ENCODE measurements at regions not wholly inside any gene's neighbourhood (a gene's known extent, or its start where the extent isn't known, plus 50 kb on each side); places are given as distances from the start of the nearest gene placed in this dataset.

DNA sequence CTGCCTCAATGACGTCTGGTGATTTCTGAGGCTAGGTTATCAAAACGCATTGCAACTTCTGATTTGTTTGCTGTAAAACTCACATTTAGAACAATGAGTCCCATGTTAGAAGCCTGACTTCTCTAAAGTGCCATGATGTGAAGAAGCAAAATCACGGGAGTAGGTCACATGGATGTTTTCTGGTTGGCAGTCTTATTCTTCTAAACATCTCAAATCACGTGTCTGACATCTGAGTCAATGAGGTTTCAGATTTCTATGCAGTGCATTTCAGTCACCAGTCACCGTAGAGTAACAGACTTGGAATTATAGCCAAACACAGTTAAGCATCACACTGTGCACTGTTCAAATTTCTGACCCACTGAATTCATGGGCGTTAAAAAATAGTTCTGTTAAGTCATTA lies 482.1 kb downstream of the TMA16 start:
- no peak for DNase-seq (ENCODE audit: extremely low read depth, insufficient read length)
- Histone ChIP-seq H3K4me3 (replicated peaks; ENCODE audit: low read depth, low read length) (no peak overlapping the region), H3K36me3 (ENCODE audit: control insufficient read depth, insufficient read depth, low read length) (no peaks in the 10 kb centered on the region), H3K27me3 (replicated peaks; ENCODE audit: control insufficient read depth, insufficient read depth, low read length) (no peaks in the 10 kb centered on the region)
- TF ChIP-seq, protein P1, sequence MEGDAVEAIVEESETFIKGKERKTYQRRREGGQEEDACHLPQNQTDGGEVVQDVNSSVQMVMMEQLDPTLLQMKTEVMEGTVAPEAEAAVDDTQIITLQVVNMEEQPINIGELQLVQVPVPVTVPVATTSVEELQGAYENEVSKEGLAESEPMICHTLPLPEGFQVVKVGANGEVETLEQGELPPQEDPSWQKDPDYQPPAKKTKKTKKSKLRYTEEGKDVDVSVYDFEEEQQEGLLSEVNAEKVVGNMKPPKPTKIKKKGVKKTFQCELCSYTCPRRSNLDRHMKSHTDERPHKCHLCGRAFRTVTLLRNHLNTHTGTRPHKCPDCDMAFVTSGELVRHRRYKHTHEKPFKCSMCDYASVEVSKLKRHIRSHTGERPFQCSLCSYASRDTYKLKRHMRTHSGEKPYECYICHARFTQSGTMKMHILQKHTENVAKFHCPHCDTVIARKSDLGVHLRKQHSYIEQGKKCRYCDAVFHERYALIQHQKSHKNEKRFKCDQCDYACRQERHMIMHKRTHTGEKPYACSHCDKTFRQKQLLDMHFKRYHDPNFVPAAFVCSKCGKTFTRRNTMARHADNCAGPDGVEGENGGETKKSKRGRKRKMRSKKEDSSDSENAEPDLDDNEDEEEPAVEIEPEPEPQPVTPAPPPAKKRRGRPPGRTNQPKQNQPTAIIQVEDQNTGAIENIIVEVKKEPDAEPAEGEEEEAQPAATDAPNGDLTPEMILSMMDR (IDR thresholded peaks at IDR 0.05; ENCODE audit: insufficient read depth, low read length, poor library complexity, severe bottlenecking), result no peak

DNA sequence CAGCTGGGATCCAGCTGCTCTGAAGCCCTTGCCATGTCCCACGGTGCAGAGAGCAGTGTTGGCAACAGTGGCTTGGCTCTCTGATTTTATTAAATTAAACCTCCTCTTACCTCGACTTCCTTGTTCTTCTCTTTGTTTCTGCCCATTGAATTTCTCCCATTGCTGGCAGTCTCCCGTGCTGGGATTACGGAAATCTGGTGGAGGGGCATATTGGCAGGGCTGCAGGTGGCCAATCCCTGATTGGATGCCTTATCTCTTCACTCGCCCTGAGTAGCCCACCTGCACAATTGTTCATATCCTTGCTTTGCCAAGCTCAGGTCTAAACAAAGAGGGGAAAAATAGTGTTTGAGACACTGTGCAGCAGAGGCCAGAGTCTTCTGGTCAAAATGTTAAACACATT lies 493.9 kb downstream of the TMA16 start:
- no peak for DNase-seq (ENCODE audit: extremely low read depth, insufficient read length)
- Histone ChIP-seq H3K36me3 (ENCODE audit: control insufficient read depth, insufficient read depth, low read length) (no peaks in the 10 kb centered on the region), H3K4me3 (replicated peaks; ENCODE audit: low read depth, low read length) (no peak overlapping the region), H3K27me3 (replicated peaks; ENCODE audit: control insufficient read depth, insufficient read depth, low read length) (no peaks in the 10 kb centered on the region)
- TF ChIP-seq, protein P1 (IDR thresholded peaks at IDR 0.05; ENCODE audit: insufficient read depth, low read length, poor library complexity, severe bottlenecking), result no peak

DNA sequence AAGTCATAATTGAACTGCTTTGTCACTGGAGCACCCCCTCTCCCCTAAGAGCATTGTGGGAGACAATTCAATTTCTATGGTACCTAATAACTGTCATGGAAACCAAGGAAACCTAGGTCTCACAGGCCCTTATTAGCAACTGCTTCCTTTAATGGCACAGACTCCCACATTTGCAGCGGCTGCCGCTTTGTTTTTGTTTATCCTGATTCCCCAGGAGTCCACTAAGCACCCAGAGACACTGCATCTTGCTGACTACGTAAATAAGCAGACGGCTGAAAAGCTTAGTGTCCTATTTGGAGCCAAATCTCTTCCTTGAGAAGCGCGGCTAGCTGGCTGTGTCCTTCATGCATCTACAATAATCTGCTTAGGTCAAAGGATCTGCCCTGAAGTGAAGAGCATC lies 494.4 kb downstream of the TMA16 start:
- Histone ChIP-seq H3K4me3 (replicated peaks; ENCODE audit: low read depth, low read length) (no peak overlapping the region), H3K27me3 (replicated peaks; ENCODE audit: control insufficient read depth, insufficient read depth, low read length) (no peaks in the 10 kb centered on the region), H3K36me3 (ENCODE audit: control insufficient read depth, insufficient read depth, low read length) (no peaks in the 10 kb centered on the region)
- TF ChIP-seq, protein P1 (IDR thresholded peaks at IDR 0.05; ENCODE audit: insufficient read depth, low read length, poor library complexity, severe bottlenecking), result no peak
- DNase-seq (ENCODE audit: extremely low read depth, insufficient read length), result no peak

DNA sequence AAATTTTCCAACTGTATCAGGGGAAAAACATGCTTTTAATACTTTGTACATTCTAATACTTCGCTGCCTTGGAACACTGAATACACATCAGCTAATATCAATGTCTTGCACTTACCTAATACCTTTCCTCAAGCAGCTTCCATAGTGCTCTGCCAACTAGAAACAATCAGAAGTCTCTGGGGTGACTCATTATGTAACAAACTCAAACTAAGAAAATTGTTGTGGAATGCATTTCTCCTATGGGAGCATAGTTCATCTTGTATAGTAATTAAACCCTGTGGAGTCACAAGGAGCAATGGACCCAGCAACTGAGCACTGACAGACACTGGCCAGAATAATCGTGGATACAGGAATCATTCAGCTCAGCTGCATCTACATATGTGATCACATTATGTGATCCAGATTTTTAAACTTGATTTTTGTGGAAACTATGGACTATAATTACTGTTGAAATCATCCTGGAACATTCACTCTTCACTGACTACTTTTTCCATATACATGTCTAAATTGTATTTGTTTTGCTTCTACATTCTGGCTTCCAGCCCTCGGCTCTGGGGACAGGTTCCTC lies 496.9 kb downstream of the TMA16 start:
- Histone ChIP-seq H3K36me3 (ENCODE audit: control insufficient read depth, insufficient read depth, low read length) (no peaks in the 10 kb centered on the region), H3K4me3 (replicated peaks; ENCODE audit: low read depth, low read length) (no peak overlapping the region), H3K27me3 (replicated peaks; ENCODE audit: control insufficient read depth, insufficient read depth, low read length) (no peaks in the 10 kb centered on the region)
- no peak for DNase-seq (ENCODE audit: extremely low read depth, insufficient read length)
- TF ChIP-seq, protein P1 (IDR thresholded peaks at IDR 0.05; ENCODE audit: insufficient read depth, low read length, poor library complexity, severe bottlenecking), result no peak

DNA sequence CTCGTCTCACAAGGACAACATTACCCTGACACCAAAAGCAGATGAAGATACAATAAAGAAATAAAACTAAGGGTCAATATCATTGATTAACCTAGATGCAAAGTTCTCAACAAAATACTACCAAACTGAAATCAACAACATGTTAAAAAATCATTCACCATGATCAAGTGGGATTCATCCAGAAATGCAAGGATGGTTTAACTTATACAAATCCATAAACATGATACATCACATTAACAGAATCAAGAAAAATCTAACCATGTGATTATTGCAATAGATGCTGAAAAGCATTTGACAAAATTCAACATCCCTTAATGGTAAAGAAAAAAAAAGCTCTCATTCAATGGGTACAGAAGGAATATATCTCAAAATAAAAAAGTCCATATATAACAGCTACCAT lies 514.9 kb downstream of the TMA16 start:
- no peaks in the 10 kb centered on the region for H3K36me3 ChIP-seq (ENCODE audit: control insufficient read depth, insufficient read depth, low read length)
- no peaks in the 10 kb centered on the region for H3K27me3 ChIP-seq (replicated peaks; ENCODE audit: control insufficient read depth, insufficient read depth, low read length)
- DNase-seq (ENCODE audit: extremely low read depth, insufficient read length), result no peak
- TF ChIP-seq, protein P1 (IDR thresholded peaks at IDR 0.05; ENCODE audit: insufficient read depth, low read length, poor library complexity, severe bottlenecking), result no peak
- H3K4me3 ChIP-seq (replicated peaks; ENCODE audit: low read depth, low read length), result no peak overlapping the region

DNA sequence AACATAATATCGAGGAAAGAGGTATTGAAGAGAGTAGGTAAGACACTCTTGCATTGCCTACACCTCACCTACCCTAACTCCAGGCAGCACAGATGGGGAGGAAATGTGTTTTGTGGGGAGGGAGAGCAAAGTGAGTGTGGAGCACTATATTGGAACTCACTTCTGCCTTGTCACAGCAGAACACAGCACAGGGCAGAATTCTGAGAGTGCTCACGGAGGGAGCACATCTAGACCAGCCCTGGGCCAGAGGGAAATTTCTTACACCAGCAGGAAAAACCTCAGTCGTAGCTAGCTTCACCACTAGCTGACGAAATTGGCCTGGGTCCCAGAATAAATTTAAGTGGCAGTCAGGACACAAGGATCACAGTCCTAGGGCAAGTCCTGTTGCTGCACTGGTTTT lies 517.3 kb downstream of the TMA16 start:
- no peaks in the 10 kb centered on the region for H3K27me3 ChIP-seq (replicated peaks; ENCODE audit: control insufficient read depth, insufficient read depth, low read length)
- H3K4me3 ChIP-seq (replicated peaks; ENCODE audit: low read depth, low read length), result no peak overlapping the region
- TF ChIP-seq, protein P1 (IDR thresholded peaks at IDR 0.05; ENCODE audit: insufficient read depth, low read length, poor library complexity, severe bottlenecking), result no peak
- DNase-seq (ENCODE audit: extremely low read depth, insufficient read length), result no peak
- H3K36me3 ChIP-seq (ENCODE audit: control insufficient read depth, insufficient read depth, low read length), result no peaks in the 10 kb centered on the region

Data from GM06990 (cell line).